ENCODE measurements at regions not wholly inside any gene's neighbourhood (a gene's known extent, or its start where the extent isn't known, plus 50 kb on each side); places are given as distances from the start of the nearest gene placed in this dataset.
"Not testable (repeated sequence)": the region's sequence is repeated elsewhere in the genome, so short reads cannot be mapped to it uniquely, and the experiment has no call there.

DNA sequence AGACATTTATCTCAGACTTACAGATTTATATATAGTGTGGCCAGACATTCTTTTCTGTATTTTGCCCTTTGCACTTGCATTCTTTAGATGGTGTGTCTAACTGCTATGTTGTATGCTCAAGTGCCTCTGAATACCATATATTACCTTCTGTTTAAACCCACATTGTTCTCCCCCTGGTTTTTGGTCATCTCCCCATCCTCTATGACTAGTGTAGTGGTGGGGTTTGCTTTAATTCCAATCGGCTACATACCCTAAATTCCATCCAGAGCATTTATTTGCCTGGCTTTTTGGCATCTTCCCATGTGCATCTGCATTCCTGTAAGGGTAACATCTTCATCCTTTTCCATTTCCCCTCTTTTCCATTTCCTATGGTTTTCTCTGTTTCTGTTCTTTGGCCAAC, 271.0 kb upstream of the SLC30A5 start:
- no peak for DNase-seq

DNA sequence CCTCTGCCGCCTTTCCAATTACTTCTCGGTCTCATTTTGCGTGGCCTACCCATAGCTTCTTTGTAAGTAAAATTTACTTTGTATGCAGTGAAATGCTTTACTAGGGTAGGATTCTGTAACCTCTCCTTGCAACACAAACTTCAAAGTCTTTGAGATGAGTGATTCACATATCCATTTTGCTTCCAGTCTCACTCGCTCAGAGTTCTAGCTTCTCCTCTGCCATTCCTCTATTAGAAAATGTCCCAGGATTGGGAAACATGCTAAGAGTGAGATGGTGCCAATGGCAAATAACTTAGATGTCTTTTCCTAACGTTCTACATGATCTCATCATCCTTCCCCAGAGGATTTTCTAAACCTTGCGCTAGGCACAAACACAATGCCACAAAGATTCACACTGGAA, 270.5 kb upstream of the SLC30A5 start:
- no peak for DNase-seq

GRCh38 chr5:68830377-68830898, 263.4 kb upstream of the SLC30A5 start:
- no peak for DNase-seq

GRCh38 chr5:68834491-68834981, 259.3 kb upstream of the SLC30A5 start:
- DNase-seq = no peak

GRCh38 chr5:68838157-68838718, 255.6 kb upstream of the SLC30A5 start:
- DNase-seq = no peak

- no peak for DNase-seq
Observed at GRCh38 chr5:68839019-68839552, 254.7 kb upstream of the SLC30A5 start.

GRCh38 chr5:68843624-68844364, 250.0 kb upstream of the SLC30A5 start:
- no peak for DNase-seq

DNA sequence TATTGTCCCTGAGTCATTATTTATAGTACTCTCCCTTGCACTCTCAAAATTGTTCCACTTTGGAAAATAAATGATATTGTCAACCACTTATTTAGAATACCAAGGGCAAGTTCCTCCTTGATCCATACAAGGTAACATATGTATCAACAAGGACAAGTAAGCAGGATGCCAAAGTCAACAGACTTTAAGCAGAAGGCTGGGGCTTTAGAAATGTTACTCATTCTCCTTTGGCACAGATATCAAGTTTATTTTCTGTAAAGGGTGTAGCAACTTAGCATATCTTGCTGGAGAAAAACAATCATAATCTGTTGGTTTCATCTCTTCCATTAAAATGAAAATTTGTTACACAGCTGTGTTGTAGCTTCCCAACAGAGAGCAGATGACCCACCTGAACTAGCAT, 248.7 kb upstream of the SLC30A5 start:
- no peak for DNase-seq

DNA sequence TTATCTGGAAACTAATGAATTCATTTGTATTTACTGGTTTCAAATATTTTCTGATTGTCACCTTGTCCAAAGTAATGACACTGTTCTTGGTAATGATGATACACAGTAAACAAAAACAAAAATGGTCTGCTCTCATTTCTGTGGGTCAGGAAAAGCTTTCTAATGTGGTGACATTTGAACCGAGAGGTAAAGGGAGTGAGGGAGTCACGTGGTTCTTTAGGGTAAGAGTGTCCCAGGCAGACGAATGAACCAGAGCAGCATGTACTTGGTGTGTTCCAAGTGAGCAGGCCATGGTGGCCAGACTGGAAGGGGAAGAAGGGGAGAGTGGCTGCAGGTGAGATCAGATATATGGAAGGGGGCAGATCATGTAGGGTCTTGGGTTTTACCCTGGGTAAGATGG, 247.0 kb upstream of the SLC30A5 start:
- no peak for DNase-seq

- no peak for DNase-seq
Observed at GRCh38 chr5:68848091-68848490, 245.7 kb upstream of the SLC30A5 start.

- DNase-seq = no peak
Observed at GRCh38 chr5:68849103-68849502, 244.7 kb upstream of the SLC30A5 start.

DNA sequence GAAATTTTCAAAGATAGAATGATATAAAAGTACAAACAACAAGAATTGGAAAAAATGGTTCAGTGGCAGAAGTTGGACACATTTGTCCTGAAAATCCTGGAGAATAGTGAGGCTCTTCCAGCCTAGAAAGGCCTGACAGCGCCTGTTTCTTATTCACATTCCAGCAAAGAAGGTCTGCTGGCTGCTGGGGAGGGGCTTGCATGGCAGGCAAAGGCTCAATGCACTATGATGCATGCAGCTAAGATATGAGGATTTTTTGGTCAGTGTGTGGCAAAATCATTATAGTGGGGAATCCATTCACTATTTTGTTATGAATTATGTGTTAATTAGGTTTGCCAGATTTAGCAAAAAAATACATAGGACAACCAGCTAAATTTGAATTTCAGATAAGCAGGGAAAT, 243.9 kb upstream of the SLC30A5 start:
- no peak for DNase-seq

DNA sequence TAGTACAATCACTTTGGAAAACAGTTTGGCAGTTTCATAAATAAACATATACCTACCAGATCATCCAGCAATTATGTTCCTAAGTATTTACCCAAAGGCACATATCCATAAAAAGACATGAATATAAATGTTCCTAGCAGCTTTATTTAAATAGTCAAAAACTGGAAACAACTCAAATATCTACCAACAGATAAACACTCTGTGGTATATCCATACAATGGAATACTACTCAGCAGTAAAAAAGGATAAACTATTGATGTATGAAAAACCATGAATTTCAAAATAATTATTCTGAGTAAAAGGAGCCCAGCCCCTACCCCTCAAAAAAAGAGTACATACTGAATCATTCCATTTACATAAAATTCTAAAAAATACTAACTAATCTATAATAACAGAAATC, 232.7 kb upstream of the SLC30A5 start:
- no peak for DNase-seq

- DNase-seq = no peak
Observed at GRCh38 chr5:68862560-68862959, 231.3 kb upstream of the SLC30A5 start.

GRCh38 chr5:68865192-68865591, 228.6 kb upstream of the SLC30A5 start:
- not testable (repeated sequence) for DNase-seq

DNA sequence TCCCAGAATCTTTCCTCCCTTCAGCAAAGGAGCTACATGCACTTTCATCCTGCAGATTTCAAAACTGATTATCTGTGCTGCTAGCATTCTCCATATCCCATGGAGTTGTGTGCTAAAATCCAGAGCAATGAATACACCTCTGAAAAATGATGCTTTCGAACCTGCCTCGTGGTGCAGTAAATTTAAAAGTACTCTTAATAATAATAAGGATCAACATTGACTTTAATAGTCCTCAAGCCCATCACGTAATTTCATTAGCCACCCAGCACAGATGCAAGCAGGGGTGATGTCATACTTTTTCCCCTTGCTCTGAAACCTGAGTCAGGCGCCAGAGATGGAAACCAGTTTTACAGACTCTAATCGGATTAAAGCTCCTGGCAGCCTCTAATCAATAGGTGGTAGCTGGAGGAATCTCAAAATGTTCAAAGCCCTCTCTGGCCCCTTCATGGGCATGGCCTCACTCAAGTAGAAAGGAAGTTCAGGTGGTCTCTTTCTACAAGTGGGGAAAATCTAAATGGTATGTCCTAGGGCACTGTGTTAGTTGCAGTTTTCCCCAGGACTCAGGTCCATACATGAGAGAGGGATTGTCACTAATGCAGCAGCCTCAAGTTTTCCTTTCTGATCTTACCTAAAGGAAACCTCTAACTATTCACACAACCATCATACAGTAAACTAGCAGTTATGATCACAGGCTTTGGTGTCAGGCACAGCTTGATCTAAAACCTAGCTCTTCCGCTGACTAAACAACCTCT, 221.6 kb upstream of the SLC30A5 start:
- no peak for DNase-seq

DNA sequence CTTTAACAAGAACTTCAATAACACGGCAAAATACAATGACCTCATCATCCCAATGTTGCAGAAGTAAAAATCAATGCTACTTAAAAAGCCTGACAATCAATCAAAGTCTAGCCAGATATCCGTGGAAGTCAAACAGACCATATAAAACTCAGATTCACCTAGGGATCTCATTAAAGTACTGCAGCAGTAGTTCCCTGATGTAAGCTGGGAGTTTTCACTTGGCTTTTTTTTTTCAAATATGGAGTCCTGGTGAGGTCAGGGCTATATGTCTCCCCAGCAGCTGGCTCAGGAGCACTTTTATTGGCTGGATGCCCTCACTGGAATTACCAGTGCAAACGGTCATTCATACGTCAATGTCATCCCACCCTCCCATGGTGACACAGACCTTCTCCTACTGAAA, 220.6 kb upstream of the SLC30A5 start:
- no peak for DNase-seq

DNA sequence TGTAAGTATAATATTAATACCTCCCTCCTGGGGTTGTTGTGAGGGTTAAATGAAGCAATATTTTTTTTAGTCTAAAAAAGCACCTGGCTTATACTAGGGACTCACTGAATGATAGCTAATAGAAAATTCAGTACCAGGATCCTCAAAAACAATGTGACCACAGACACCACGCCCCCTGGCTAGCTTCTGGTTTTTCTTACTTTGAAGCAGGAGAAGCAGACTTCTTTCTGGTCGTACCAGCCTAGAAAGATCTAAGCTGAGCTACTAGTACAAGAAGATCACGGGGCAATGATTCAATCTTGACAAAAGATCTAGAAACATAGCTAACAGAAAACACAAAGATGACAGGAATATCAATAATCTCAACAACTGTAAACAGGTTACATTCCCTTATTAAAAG, 218.5 kb upstream of the SLC30A5 start:
- peak; percentile 45 for DNase-seq

DNA sequence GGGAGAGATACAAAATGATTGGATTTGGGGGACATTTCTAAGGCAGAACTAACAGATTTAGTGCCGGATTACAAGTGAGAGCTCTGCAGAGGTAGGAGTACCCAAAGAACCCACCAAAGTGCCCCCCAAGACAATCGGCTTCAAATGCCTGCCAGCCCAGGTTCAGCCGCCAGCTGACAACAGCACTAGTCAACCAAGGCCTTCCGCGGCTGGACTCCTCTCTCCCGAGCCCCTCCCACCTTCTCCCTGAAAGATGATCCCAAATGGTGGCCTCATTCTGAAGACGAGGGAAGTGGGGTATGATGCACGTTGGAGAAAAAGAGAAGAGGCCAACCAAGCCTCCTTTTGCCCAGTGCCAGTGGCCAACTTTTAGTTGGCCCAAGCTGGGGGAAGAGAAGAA, 210.4 kb upstream of the SLC30A5 start:
- no peak for DNase-seq

DNA sequence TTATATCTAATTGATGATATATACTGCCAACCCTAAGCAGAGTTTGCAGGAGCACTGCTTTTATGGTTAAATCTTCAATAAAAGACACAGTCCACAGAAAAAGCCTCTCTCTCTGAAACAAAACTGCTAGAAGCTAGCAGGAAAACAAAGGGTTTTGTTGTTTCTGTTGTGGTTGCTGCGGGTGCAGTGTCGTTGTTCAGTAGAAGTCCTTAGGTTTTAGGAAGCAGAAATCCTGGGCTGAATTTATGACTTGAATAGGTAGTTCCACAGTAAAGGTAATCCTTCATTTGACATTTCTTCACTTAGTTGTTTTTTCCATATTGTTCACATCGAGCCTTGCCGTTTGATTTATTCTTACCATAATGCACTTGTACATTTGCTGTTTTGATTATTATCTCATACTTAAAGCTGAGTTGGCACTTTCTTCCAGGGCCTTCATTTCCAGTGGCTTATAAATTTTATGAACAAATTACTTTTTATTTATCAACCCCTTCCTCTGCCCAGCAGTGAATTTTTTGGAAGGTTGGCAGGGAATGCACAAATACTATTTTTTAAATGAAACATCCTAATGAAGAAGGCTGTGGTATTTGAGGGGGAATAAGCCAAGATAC, 209.6 kb upstream of the SLC30A5 start:
- no peak for DNase-seq

- no peak for DNase-seq
Observed at GRCh38 chr5:68884883-68885282, 208.9 kb upstream of the SLC30A5 start.

- DNase-seq = no peak
Observed at GRCh38 chr5:68886814-68887213, 207.0 kb upstream of the SLC30A5 start.

DNA sequence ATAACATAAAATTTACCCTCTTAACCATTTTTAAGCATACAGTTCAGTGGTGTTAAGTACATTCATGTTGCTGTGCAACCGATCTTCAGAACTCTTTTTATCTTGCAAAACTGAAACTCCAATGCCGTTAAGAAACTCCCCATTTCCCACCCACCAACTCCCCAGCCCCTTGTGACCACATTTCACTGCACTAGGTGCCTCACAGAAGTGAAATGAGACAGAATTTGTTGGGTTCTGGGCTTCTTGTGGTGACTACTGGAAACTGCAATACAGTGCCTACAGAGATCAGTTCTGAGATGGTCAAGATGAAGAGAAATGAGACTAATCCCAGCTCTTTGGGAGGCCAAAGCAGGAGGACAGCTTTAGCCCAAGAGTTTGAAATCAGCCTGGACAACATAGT, 202.1 kb upstream of the SLC30A5 start:
- no peak for DNase-seq
